ENCODE measurements at regions not wholly inside any gene's neighbourhood (a gene's known extent, or its start where the extent isn't known, plus 50 kb on each side); places are given as distances from the start of the nearest gene placed in this dataset.
A peak's percentile ranks its signal among the peaks of the same experiment; 100 is the strongest.
"Not testable (repeated sequence)": the region's sequence is repeated elsewhere in the genome, so short reads cannot be mapped to it uniquely, and the experiment has no call there.

- DNase-seq, result no peak
These were observed 462.1 kb upstream of the CDIN1 start for GRCh38 chr15:36117296-36117787.

- peak; percentile 47 for DNase-seq
These were observed 453.2 kb upstream of the CDIN1 start for GRCh38 chr15:36126194-36126593.

GRCh38 chr15:36130641-36131310 is 448.6 kb upstream of the CDIN1 start:
- no peak for DNase-seq

GRCh38 chr15:36133742-36134141 is 445.7 kb upstream of the CDIN1 start:
- no peak for DNase-seq

GRCh38 chr15:36136049-36136448 is 443.4 kb upstream of the CDIN1 start:
- no peak for DNase-seq

GRCh38 chr15:36152936-36153335 is 426.5 kb upstream of the CDIN1 start:
- DNase-seq, result no peak

- no peak for DNase-seq
These were observed 422.5 kb upstream of the CDIN1 start for GRCh38 chr15:36156879-36157427.

- DNase-seq, result no peak
These were observed 419.1 kb upstream of the CDIN1 start for GRCh38 chr15:36160351-36160750.

- DNase-seq, result no peak
These were observed 418.3 kb upstream of the CDIN1 start for GRCh38 chr15:36161108-36161507.

- peak; percentile 56 for DNase-seq
These were observed 417.6 kb upstream of the CDIN1 start for GRCh38 chr15:36161771-36162212.

GRCh38 chr15:36163983-36164382 is 415.4 kb upstream of the CDIN1 start:
- DNase-seq, result not testable (repeated sequence)

- no peak for DNase-seq
These were observed 406.5 kb upstream of the CDIN1 start for GRCh38 chr15:36172955-36173354.

- DNase-seq, result no peak
These were observed 404.2 kb upstream of the CDIN1 start for GRCh38 chr15:36175186-36175740.

GRCh38 chr15:36175741-36176291 is 403.6 kb upstream of the CDIN1 start:
- DNase-seq, result peak; percentile 87

GRCh38 chr15:36177590-36178302 is 401.7 kb upstream of the CDIN1 start:
- no peak for DNase-seq

- no peak for DNase-seq
These were observed 401.2 kb upstream of the CDIN1 start for GRCh38 chr15:36178303-36178633.

- DNase-seq, result no peak
These were observed 396.2 kb upstream of the CDIN1 start for GRCh38 chr15:36183201-36183600.

- no peak for DNase-seq
These were observed 394.0 kb upstream of the CDIN1 start for GRCh38 chr15:36185438-36185837.

GRCh38 chr15:36185845-36186244 is 393.6 kb upstream of the CDIN1 start:
- no peak for DNase-seq

GRCh38 chr15:36186376-36186775 is 393.1 kb upstream of the CDIN1 start:
- no peak for DNase-seq

GRCh38 chr15:36191459-36191858 is 388.0 kb upstream of the CDIN1 start:
- no peak for DNase-seq

- DNase-seq, result not testable (repeated sequence)
These were observed 383.9 kb upstream of the CDIN1 start for GRCh38 chr15:36195361-36196007.
